ENCODE measurements at regions not wholly inside any gene's neighbourhood (a gene's known extent, or its start where the extent isn't known, plus 50 kb on each side); places are given as distances from the start of the nearest gene placed in this dataset.
"Not testable (repeated sequence)": the region's sequence is repeated elsewhere in the genome, so short reads cannot be mapped to it uniquely, and the experiment has no call there.

GRCh38 chr21:10381687-10382060 lies 139.7 kb upstream of the TPTE start:
- H3K4me3 ChIP-seq (ENCODE audit: low read depth, low read length); CTCF ChIA-PET; POLR2A ChIA-PET; H3K27me3 ChIP-seq (ENCODE audit: control insufficient read depth, insufficient read depth, low read length); DNase-seq (ENCODE audit: low read depth); H3K36me3 ChIP-seq (ENCODE audit: control insufficient read depth, insufficient read depth, low read length): not testable (repeated sequence)

- CTCF ChIA-PET; H3K36me3 ChIP-seq (ENCODE audit: control insufficient read depth, insufficient read depth, low read length); POLR2A ChIA-PET; H3K4me3 ChIP-seq (ENCODE audit: low read depth, low read length); DNase-seq (ENCODE audit: low read depth); H3K27me3 ChIP-seq (ENCODE audit: control insufficient read depth, insufficient read depth, low read length): not testable (repeated sequence)
Measured at GRCh38 chr21:10382135-10382534, 139.2 kb upstream of the TPTE start.

- H3K27me3 ChIP-seq (ENCODE audit: control insufficient read depth, insufficient read depth, low read length); H3K36me3 ChIP-seq (ENCODE audit: control insufficient read depth, insufficient read depth, low read length); H3K4me3 ChIP-seq (ENCODE audit: low read depth, low read length); DNase-seq (ENCODE audit: low read depth); CTCF ChIA-PET; POLR2A ChIA-PET: not testable (repeated sequence)
Measured at GRCh38 chr21:10382580-10382979, 138.8 kb upstream of the TPTE start.

GRCh38 chr21:10383571-10383970 lies 137.8 kb upstream of the TPTE start:
- POLR2A ChIA-PET; DNase-seq (ENCODE audit: low read depth); CTCF ChIA-PET; H3K36me3 ChIP-seq (ENCODE audit: control insufficient read depth, insufficient read depth, low read length); H3K4me3 ChIP-seq (ENCODE audit: low read depth, low read length); H3K27me3 ChIP-seq (ENCODE audit: control insufficient read depth, insufficient read depth, low read length): not testable (repeated sequence)

- H3K27me3 ChIP-seq (ENCODE audit: control insufficient read depth, insufficient read depth, low read length); H3K4me3 ChIP-seq (ENCODE audit: low read depth, low read length); POLR2A ChIA-PET; CTCF ChIA-PET; DNase-seq (ENCODE audit: low read depth); H3K36me3 ChIP-seq (ENCODE audit: control insufficient read depth, insufficient read depth, low read length): not testable (repeated sequence)
Measured at GRCh38 chr21:10384304-10384861, 137.0 kb upstream of the TPTE start.

GRCh38 chr21:10385202-10385601 lies 136.2 kb upstream of the TPTE start:
- H3K4me3 ChIP-seq (ENCODE audit: low read depth, low read length); POLR2A ChIA-PET; H3K36me3 ChIP-seq (ENCODE audit: control insufficient read depth, insufficient read depth, low read length); DNase-seq (ENCODE audit: low read depth); H3K27me3 ChIP-seq (ENCODE audit: control insufficient read depth, insufficient read depth, low read length); CTCF ChIA-PET: not testable (repeated sequence)

GRCh38 chr21:10385898-10386527 lies 135.4 kb upstream of the TPTE start:
- H3K36me3 ChIP-seq (ENCODE audit: control insufficient read depth, insufficient read depth, low read length); POLR2A ChIA-PET; CTCF ChIA-PET; DNase-seq (ENCODE audit: low read depth); H3K27me3 ChIP-seq (ENCODE audit: control insufficient read depth, insufficient read depth, low read length); H3K4me3 ChIP-seq (ENCODE audit: low read depth, low read length): not testable (repeated sequence)

GRCh38 chr21:10387692-10388450 lies 133.5 kb upstream of the TPTE start:
- H3K36me3 ChIP-seq (ENCODE audit: control insufficient read depth, insufficient read depth, low read length); H3K27me3 ChIP-seq (ENCODE audit: control insufficient read depth, insufficient read depth, low read length); CTCF ChIA-PET; POLR2A ChIA-PET; H3K4me3 ChIP-seq (ENCODE audit: low read depth, low read length); DNase-seq (ENCODE audit: low read depth): not testable (repeated sequence)

- DNase-seq (ENCODE audit: low read depth); H3K27me3 ChIP-seq (ENCODE audit: control insufficient read depth, insufficient read depth, low read length); H3K36me3 ChIP-seq (ENCODE audit: control insufficient read depth, insufficient read depth, low read length); CTCF ChIA-PET; POLR2A ChIA-PET; H3K4me3 ChIP-seq (ENCODE audit: low read depth, low read length): not testable (repeated sequence)
Measured at GRCh38 chr21:10388625-10389024, 132.8 kb upstream of the TPTE start.

- H3K36me3 ChIP-seq (ENCODE audit: control insufficient read depth, insufficient read depth, low read length); H3K4me3 ChIP-seq (ENCODE audit: low read depth, low read length); CTCF ChIA-PET; DNase-seq (ENCODE audit: low read depth); POLR2A ChIA-PET; H3K27me3 ChIP-seq (ENCODE audit: control insufficient read depth, insufficient read depth, low read length): not testable (repeated sequence)
Measured at GRCh38 chr21:10392301-10392700, 129.1 kb upstream of the TPTE start.

- H3K36me3 ChIP-seq (ENCODE audit: control insufficient read depth, insufficient read depth, low read length); DNase-seq (ENCODE audit: low read depth); H3K27me3 ChIP-seq (ENCODE audit: control insufficient read depth, insufficient read depth, low read length); POLR2A ChIA-PET; CTCF ChIA-PET; H3K4me3 ChIP-seq (ENCODE audit: low read depth, low read length): not testable (repeated sequence)
Measured at GRCh38 chr21:10395963-10396362, 125.4 kb upstream of the TPTE start.

- H3K36me3 ChIP-seq (ENCODE audit: control insufficient read depth, insufficient read depth, low read length); H3K4me3 ChIP-seq (ENCODE audit: low read depth, low read length); DNase-seq (ENCODE audit: low read depth); POLR2A ChIA-PET; H3K27me3 ChIP-seq (ENCODE audit: control insufficient read depth, insufficient read depth, low read length); CTCF ChIA-PET: not testable (repeated sequence)
Measured at GRCh38 chr21:10397495-10397915, 123.9 kb upstream of the TPTE start.

- POLR2A ChIA-PET, CTCF ChIA-PET: not testable (repeated sequence)
Measured at GRCh38 chr21:10398692-10399489, 122.5 kb upstream of the TPTE start.

More at GRCh38 chr21:10398692-10399489, 122.5 kb upstream of the TPTE start:
- H3K4me3 ChIP-seq (ENCODE audit: low read depth, low read length); H3K27me3 ChIP-seq (ENCODE audit: control insufficient read depth, insufficient read depth, low read length); H3K36me3 ChIP-seq (ENCODE audit: control insufficient read depth, insufficient read depth, low read length); DNase-seq (ENCODE audit: low read depth): not testable (repeated sequence)
